ENCODE measurements at regions not wholly inside any gene's neighbourhood (a gene's known extent, or its start where the extent isn't known, plus 50 kb on each side); places are given as distances from the start of the nearest gene placed in this dataset.

- no peak overlapping the region for H3K4me3 ChIP-seq
- 90% methylated on average over 9 of the region's 9 CpGs; no CpG with 5 or more reads in 1 of the 2 donors for WGBS, 2 donors (ENCODE audit: low coverage in 1 of 2)
- H3K36me3 ChIP-seq = no peaks in the 10 kb centered on the region
- no peaks in the 10 kb centered on the region for H3K9me3 ChIP-seq
- H3K27me3 ChIP-seq = no peaks in the 10 kb centered on the region
- in situ Hi-C loops (cut with MboI; ENCODE audit: low pct_ligation_motif_present in 1 of 4, low pct_unique_long_range_greater_than_20kb in 1 of 4, low sequenced_read_pairs in 3 of 4) = no loop called here
- no peak overlapping the region for H3K27ac ChIP-seq
- intact Hi-C loops (cut with DNase I; ENCODE audit: low total_unique reads) = no loop called here
- no peaks in the 10 kb centered on the region for H3K4me1 ChIP-seq
- DNase-seq = no peak
- no peak for TF ChIP-seq CTCF (IDR thresholded peaks at IDR 0.05)
- no peak for TF ChIP-seq POLR2AphosphoS5 (IDR thresholded peaks at IDR 0.05)
- TF ChIP-seq POLR2A (IDR thresholded peaks at IDR 0.05) = no peak
- TF ChIP-seq EP300 (IDR thresholded peaks at IDR 0.05; ENCODE audit: low read depth) = no peak
Measured at GRCh38 chr13:85431720-85432119, 367.5 kb downstream of the SLITRK6 start.

GRCh38 chr13:85430216-85430794 lies 368.9 kb downstream of the SLITRK6 start:
- no peaks in the 10 kb centered on the region for H3K27me3 ChIP-seq
- H3K9me3 ChIP-seq = no peaks in the 10 kb centered on the region
- WGBS, 2 donors (ENCODE audit: low coverage in 1 of 2) = 100% methylated on average over 1 of the region's 1 CpG
- H3K36me3 ChIP-seq = no peaks in the 10 kb centered on the region
- intact Hi-C loops (cut with DNase I; ENCODE audit: low total_unique reads) (no loop called here), in situ Hi-C loops (cut with MboI; ENCODE audit: low pct_ligation_motif_present in 1 of 4, low pct_unique_long_range_greater_than_20kb in 1 of 4, low sequenced_read_pairs in 3 of 4) (no loop called here)
- H3K4me3 ChIP-seq = no peak overlapping the region
- DNase-seq = no peak
- TF ChIP-seq POLR2A (IDR thresholded peaks at IDR 0.05) = no peak
- no peak for TF ChIP-seq POLR2AphosphoS5 (IDR thresholded peaks at IDR 0.05)
- no peak for TF ChIP-seq EP300 (IDR thresholded peaks at IDR 0.05; ENCODE audit: low read depth)
- no peak for TF ChIP-seq CTCF (IDR thresholded peaks at IDR 0.05)
- no peaks in the 10 kb centered on the region for H3K4me1 ChIP-seq
- H3K27ac ChIP-seq = no peak overlapping the region

DNA sequence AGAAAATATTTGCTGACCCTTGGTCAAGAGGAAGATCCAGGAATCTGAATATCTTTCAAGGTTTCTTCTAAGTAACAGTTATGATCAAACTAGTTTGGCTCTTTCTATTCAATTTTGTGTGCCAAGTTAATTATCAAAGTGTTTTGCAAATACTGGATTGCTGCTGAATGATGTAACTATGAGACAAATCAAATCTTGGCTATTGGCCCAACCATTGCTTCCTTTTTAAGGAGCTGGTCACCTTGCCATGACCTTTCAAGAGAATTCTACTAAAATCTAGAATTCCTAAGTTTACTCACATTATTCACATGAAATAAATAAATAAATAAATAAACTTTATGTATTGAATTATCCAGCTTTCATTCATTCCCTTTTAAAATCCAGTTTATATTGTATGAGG lies 371.8 kb downstream of the SLITRK6 start:
- Histone ChIP-seq H3K36me3 (no peaks in the 10 kb centered on the region), H3K27ac (no peak overlapping the region), H3K4me3 (no peak overlapping the region), H3K4me1 (no peaks in the 10 kb centered on the region), H3K27me3 (no peaks in the 10 kb centered on the region), H3K9me3 (no peaks in the 10 kb centered on the region)
- intact Hi-C loops (cut with DNase I; ENCODE audit: low total_unique reads) = no loop called here
- in situ Hi-C loops (cut with MboI; ENCODE audit: low pct_ligation_motif_present in 1 of 4, low pct_unique_long_range_greater_than_20kb in 1 of 4, low sequenced_read_pairs in 3 of 4) = no loop called here
- DNase-seq = no peak
- no peak for TF ChIP-seq CTCF (IDR thresholded peaks at IDR 0.05)
- TF ChIP-seq POLR2A (IDR thresholded peaks at IDR 0.05) = no peak
- TF ChIP-seq EP300 (IDR thresholded peaks at IDR 0.05; ENCODE audit: low read depth) = no peak
- TF ChIP-seq POLR2AphosphoS5 (IDR thresholded peaks at IDR 0.05) = no peak

DNA sequence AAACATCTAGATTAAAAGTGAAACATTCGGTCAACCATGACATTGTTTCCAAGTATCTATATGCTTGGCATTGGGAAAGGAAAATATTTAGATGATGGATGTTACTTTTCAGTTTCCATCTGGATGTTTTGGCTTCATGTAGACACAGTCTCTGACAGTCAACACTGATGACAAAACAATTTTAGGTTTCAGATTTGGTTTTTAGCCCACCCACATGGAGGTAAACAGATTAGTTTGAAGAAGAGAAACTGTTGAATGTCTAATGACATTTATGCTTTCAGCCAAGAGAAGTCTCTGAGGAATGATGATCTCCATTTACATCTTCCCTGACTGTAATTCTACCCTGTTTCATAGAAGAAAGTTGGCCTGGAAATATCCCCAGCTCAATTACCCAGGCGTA lies 379.1 kb downstream of the SLITRK6 start:
- no peak for TF ChIP-seq EP300 (IDR thresholded peaks at IDR 0.05; ENCODE audit: low read depth)
- no peak for TF ChIP-seq POLR2A (IDR thresholded peaks at IDR 0.05)
- no peak for TF ChIP-seq CTCF (IDR thresholded peaks at IDR 0.05)
- TF ChIP-seq POLR2AphosphoS5 (IDR thresholded peaks at IDR 0.05) = no peak
- WGBS, 2 donors (ENCODE audit: low coverage in 1 of 2) = 80 to 81% methylated on average over 2 of the region's 2 CpGs
- in situ Hi-C loops (cut with MboI; ENCODE audit: low pct_ligation_motif_present in 1 of 4, low pct_unique_long_range_greater_than_20kb in 1 of 4, low sequenced_read_pairs in 3 of 4) (no loop called here), intact Hi-C loops (cut with DNase I; ENCODE audit: low total_unique reads) (no loop called here)
- DNase-seq = no peak
- Histone ChIP-seq H3K4me3 (no peak overlapping the region), H3K4me1 (no peaks in the 10 kb centered on the region), H3K9me3 (no peaks in the 10 kb centered on the region), H3K36me3 (no peaks in the 10 kb centered on the region), H3K27ac (no peak overlapping the region), H3K27me3 (no peaks in the 10 kb centered on the region)
